Upper lobe of right lung (tissue), 1 donor: ENCODE measurements at regions not wholly inside any gene's neighbourhood (a gene's known extent, or its start where the extent isn't known, plus 50 kb on each side); places are given as distances from the start of the nearest gene placed in this dataset.

Source experiments
- ATAC-seq: fragments of 200-7000 bp; cut with Tn5 transposase; one replicate; pipeline ENCODE4 v1.9.1; 2020; ENCODE audit warnings: mild to moderate bottlenecking, moderate library complexity
- DNase-seq: peaks from one replicate; pipeline ENCODE4 v3.0.0-alpha.2; 2020
- H3K27ac ChIP-seq: fragments of 200-600 bp; one replicate; pipeline ENCODE4 v1.8.0; 2022
- H3K27me3 ChIP-seq: fragments of 200-600 bp; one replicate; pipeline ENCODE4 v1.8.0; 2022; ENCODE audit warnings: mild to moderate bottlenecking
- H3K36me3 ChIP-seq: fragments of 200-600 bp; one replicate; pipeline ENCODE4 v1.8.0; 2022
- H3K4me1 ChIP-seq: fragments of 200-600 bp; one replicate; pipeline ENCODE4 v1.8.0; 2022
- H3K4me3 ChIP-seq: fragments of 200-600 bp; one replicate; pipeline ENCODE4 v1.8.0; 2022; ENCODE audit warnings: mild to moderate bottlenecking
- H3K9me3 ChIP-seq: fragments of 200-600 bp; one replicate; pipeline ENCODE4 v1.8.0; 2022
- CTCF ChIP-seq: fragments of 200-600 bp; IDR thresholded peaks from one replicate; pipeline ENCODE4 v1.8.0; 2022; ENCODE audit warnings: antibody characterized with exemption
- intact Hi-C: fragments of 100-400 bp; cut with DNase I; formaldehyde crosslinking; loops from one replicate; pipeline ENCODE4 v1.11.0; 2022
- donor health status: DM: no; HTN: yes; CAD: no; lungs with severe emphysema.

GRCh38 chr16:22668318-22668717 is 145.6 kb upstream of the HS3ST2 start:
- Histone ChIP-seq H3K4me3 (no peak overlapping the region), H3K4me1 (no peaks in the 10 kb centered on the region), H3K27me3 (peaks cover 9% of the 10 kb centered on the region), H3K27ac (no peak overlapping the region), H3K36me3 (no peaks in the 10 kb centered on the region), H3K9me3 (no peaks in the 10 kb centered on the region)
- no peak for ATAC-seq
- no peak for TF ChIP-seq CTCF
- intact Hi-C loops = no loop called here
- DNase-seq = no peak

- ATAC-seq (no peak), DNase-seq (no peak)
- H3K4me1 ChIP-seq = no peaks in the 10 kb centered on the region
- intact Hi-C loops = no loop called here
- no peaks in the 10 kb centered on the region for H3K36me3 ChIP-seq
- no peaks in the 10 kb centered on the region for H3K27me3 ChIP-seq
- no peak overlapping the region for H3K4me3 ChIP-seq
- H3K27ac ChIP-seq = no peak overlapping the region
- TF ChIP-seq CTCF = no peak
- H3K9me3 ChIP-seq = no peaks in the 10 kb centered on the region
Measured at GRCh38 chr16:22670044-22670536, 143.9 kb upstream of the HS3ST2 start.

GRCh38 chr16:22670551-22671041 is 143.4 kb upstream of the HS3ST2 start:
- no peaks in the 10 kb centered on the region for H3K27me3 ChIP-seq
- intact Hi-C loops = no loop called here
- no peaks in the 10 kb centered on the region for H3K4me1 ChIP-seq

GRCh38 chr16:22671301-22672076 is 142.5 kb upstream of the HS3ST2 start:
- Histone ChIP-seq H3K36me3 (no peaks in the 10 kb centered on the region), H3K4me3 (no peak overlapping the region), H3K27me3 (no peaks in the 10 kb centered on the region), H3K4me1 (no peaks in the 10 kb centered on the region), H3K9me3 (no peaks in the 10 kb centered on the region), H3K27ac (no peak overlapping the region)
- no peak for DNase-seq
- TF ChIP-seq CTCF = no peak
- intact Hi-C loops = no loop called here
- ATAC-seq = no peak

More at GRCh38 chr16:22670551-22671041, 143.4 kb upstream of the HS3ST2 start:
- Histone ChIP-seq H3K4me3 (no peak overlapping the region), H3K36me3 (no peaks in the 10 kb centered on the region), H3K9me3 (no peaks in the 10 kb centered on the region), H3K27ac (no peak overlapping the region)
- peak; percentile 38 for ATAC-seq
- no peak for DNase-seq
- no peak for TF ChIP-seq CTCF

GRCh38 chr16:22672830-22673210 is 141.1 kb upstream of the HS3ST2 start:
- intact Hi-C loops = no loop called here
- Histone ChIP-seq H3K27ac (no peak overlapping the region), H3K4me3 (no peak overlapping the region), H3K36me3 (no peaks in the 10 kb centered on the region), H3K27me3 (no peaks in the 10 kb centered on the region), H3K9me3 (no peaks in the 10 kb centered on the region), H3K4me1 (no peaks in the 10 kb centered on the region)
- no peak for ATAC-seq
- DNase-seq = no peak
- TF ChIP-seq CTCF = no peak
